ENCODE measurements at regions not wholly inside any gene's neighbourhood (a gene's known extent, or its start where the extent isn't known, plus 50 kb on each side); places are given as distances from the start of the nearest gene placed in this dataset.
"Not testable (repeated sequence)": the region's sequence is repeated elsewhere in the genome, so short reads cannot be mapped to it uniquely, and the experiment has no call there.

- H3K27ac Mint-ChIP-seq (ENCODE audit: low read depth) = peak overlapping the region; percentile 97
- not testable (repeated sequence) for H3K36me3 Mint-ChIP-seq (ENCODE audit: insufficient read depth); H3K9me3 Mint-ChIP-seq; H3K27me3 Mint-ChIP-seq; ATAC-seq (replicated peaks; ENCODE audit: extremely low read depth, poor library complexity, severe bottlenecking); DNase-seq (ENCODE audit: low spot score in 2 of 2)
- H3K4me1 Mint-ChIP-seq = peaks cover 64% of the 10 kb centered on the region
- H3K4me3 Mint-ChIP-seq = peak overlapping the region; percentile 86
Observed at GRCh38 chr12:12009749-12010276, 60.9 kb upstream of the BCL2L14 start.

GRCh38 chr12:12010277-12011039 lies 60.3 kb upstream of the BCL2L14 start:
- Mint-ChIP-seq H3K36me3 (ENCODE audit: insufficient read depth) (peaks cover 7% of the 10 kb centered on the region), H3K27me3 (no peaks in the 10 kb centered on the region), H3K4me1 (peaks cover 70% of the 10 kb centered on the region), H3K27ac (ENCODE audit: low read depth) (peak overlapping the region; percentile 97), H3K4me3 (peak overlapping the region; percentile 86), H3K9me3 (no peaks in the 10 kb centered on the region)
- DNase-seq (ENCODE audit: low spot score in 2 of 2) = no peak
- peak; percentile 58 for ATAC-seq (replicated peaks; ENCODE audit: extremely low read depth, poor library complexity, severe bottlenecking)

- Mint-ChIP-seq H3K4me1 (peaks cover 68% of the 10 kb centered on the region), H3K9me3 (no peaks in the 10 kb centered on the region), H3K4me3 (peak overlapping the region; percentile 21), H3K36me3 (ENCODE audit: insufficient read depth) (peaks cover 7% of the 10 kb centered on the region), H3K27me3 (no peaks in the 10 kb centered on the region), H3K27ac (ENCODE audit: low read depth) (no peak overlapping the region)
- ATAC-seq (replicated peaks; ENCODE audit: extremely low read depth, poor library complexity, severe bottlenecking) (no peak), DNase-seq (ENCODE audit: low spot score in 2 of 2) (no peak)
Observed at GRCh38 chr12:12011880-12012260, 58.9 kb upstream of the BCL2L14 start.

GRCh38 chr12:12015073-12015685 lies 55.6 kb upstream of the BCL2L14 start:
- ATAC-seq (replicated peaks; ENCODE audit: extremely low read depth, poor library complexity, severe bottlenecking) (no peak), DNase-seq (ENCODE audit: low spot score in 2 of 2) (no peak)
- Mint-ChIP-seq H3K36me3 (ENCODE audit: insufficient read depth) (peaks cover 1% of the 10 kb centered on the region), H3K9me3 (no peaks in the 10 kb centered on the region), H3K4me1 (peaks cover 41% of the 10 kb centered on the region), H3K27ac (ENCODE audit: low read depth) (no peak overlapping the region), H3K27me3 (no peaks in the 10 kb centered on the region), H3K4me3 (no peak overlapping the region)

- no peak for ATAC-seq (replicated peaks; ENCODE audit: extremely low read depth, poor library complexity, severe bottlenecking)
Observed at GRCh38 chr12:12016284-12017100, 54.2 kb upstream of the BCL2L14 start.

GRCh38 chr12:12017135-12017581 lies 53.6 kb upstream of the BCL2L14 start:
- peak overlapping the region; percentile 10 for H3K27ac Mint-ChIP-seq (ENCODE audit: low read depth)
- ATAC-seq (replicated peaks; ENCODE audit: extremely low read depth, poor library complexity, severe bottlenecking) (no peak), DNase-seq (ENCODE audit: low spot score in 2 of 2) (no peak)
- no peaks in the 10 kb centered on the region for H3K27me3 Mint-ChIP-seq
- H3K4me3 Mint-ChIP-seq = no peak overlapping the region
- H3K36me3 Mint-ChIP-seq (ENCODE audit: insufficient read depth) = no peaks in the 10 kb centered on the region
- no peaks in the 10 kb centered on the region for H3K9me3 Mint-ChIP-seq
- peaks cover 24% of the 10 kb centered on the region for H3K4me1 Mint-ChIP-seq

More at GRCh38 chr12:12016284-12017100, 54.2 kb upstream of the BCL2L14 start:
- DNase-seq (ENCODE audit: low spot score in 2 of 2) = no peak
- no peaks in the 10 kb centered on the region for H3K27me3 Mint-ChIP-seq
- no peaks in the 10 kb centered on the region for H3K9me3 Mint-ChIP-seq
- peak overlapping the region; percentile 10 for H3K27ac Mint-ChIP-seq (ENCODE audit: low read depth)
- H3K4me1 Mint-ChIP-seq = peaks cover 28% of the 10 kb centered on the region
- no peak overlapping the region for H3K4me3 Mint-ChIP-seq
- H3K36me3 Mint-ChIP-seq (ENCODE audit: insufficient read depth) = no peaks in the 10 kb centered on the region

- ATAC-seq (replicated peaks; ENCODE audit: extremely low read depth, poor library complexity, severe bottlenecking) (no peak), DNase-seq (ENCODE audit: low spot score in 2 of 2) (no peak)
- Mint-ChIP-seq H3K9me3 (no peaks in the 10 kb centered on the region), H3K4me3 (no peak overlapping the region), H3K36me3 (ENCODE audit: insufficient read depth) (no peaks in the 10 kb centered on the region), H3K4me1 (peaks cover 19% of the 10 kb centered on the region), H3K27ac (ENCODE audit: low read depth) (no peak overlapping the region), H3K27me3 (no peaks in the 10 kb centered on the region)
Observed at GRCh38 chr12:12017798-12018197, 52.9 kb upstream of the BCL2L14 start.

- no peak overlapping the region for H3K27ac Mint-ChIP-seq (ENCODE audit: low read depth)
Observed at GRCh38 chr12:12018454-12018853, 52.3 kb upstream of the BCL2L14 start.

GRCh38 chr12:12019881-12020280 lies 50.9 kb upstream of the BCL2L14 start:
- no peaks in the 10 kb centered on the region for H3K36me3 Mint-ChIP-seq (ENCODE audit: insufficient read depth)
- ATAC-seq (replicated peaks; ENCODE audit: extremely low read depth, poor library complexity, severe bottlenecking) = no peak
- no peak for DNase-seq (ENCODE audit: low spot score in 2 of 2)
- H3K27me3 Mint-ChIP-seq = no peaks in the 10 kb centered on the region
- H3K4me1 Mint-ChIP-seq = peaks cover 28% of the 10 kb centered on the region
- no peak overlapping the region for H3K27ac Mint-ChIP-seq (ENCODE audit: low read depth)
- H3K9me3 Mint-ChIP-seq = no peaks in the 10 kb centered on the region
- H3K4me3 Mint-ChIP-seq = no peak overlapping the region

More at GRCh38 chr12:12018454-12018853, 52.3 kb upstream of the BCL2L14 start:
- H3K4me1 Mint-ChIP-seq = peaks cover 20% of the 10 kb centered on the region
- H3K27me3 Mint-ChIP-seq = no peaks in the 10 kb centered on the region
- no peak for DNase-seq (ENCODE audit: low spot score in 2 of 2)
- no peaks in the 10 kb centered on the region for H3K9me3 Mint-ChIP-seq
- H3K4me3 Mint-ChIP-seq = no peak overlapping the region
- H3K36me3 Mint-ChIP-seq (ENCODE audit: insufficient read depth) = no peaks in the 10 kb centered on the region
- ATAC-seq (replicated peaks; ENCODE audit: extremely low read depth, poor library complexity, severe bottlenecking) = no peak

GRCh38 chr12:12020762-12021161 lies 50.0 kb upstream of the BCL2L14 start:
- no peak for DNase-seq (ENCODE audit: low spot score in 2 of 2)
- Mint-ChIP-seq H3K27me3 (no peaks in the 10 kb centered on the region), H3K9me3 (no peaks in the 10 kb centered on the region), H3K4me3 (no peak overlapping the region), H3K4me1 (peaks cover 32% of the 10 kb centered on the region), H3K27ac (ENCODE audit: low read depth) (no peak overlapping the region), H3K36me3 (ENCODE audit: insufficient read depth) (no peaks in the 10 kb centered on the region)
- no peak for ATAC-seq (replicated peaks; ENCODE audit: extremely low read depth, poor library complexity, severe bottlenecking)
